ENCODE measurements at regions not wholly inside any gene's neighbourhood (a gene's known extent, or its start where the extent isn't known, plus 50 kb on each side); places are given as distances from the start of the nearest gene placed in this dataset.
"Not testable (repeated sequence)": the region's sequence is repeated elsewhere in the genome, so short reads cannot be mapped to it uniquely, and the experiment has no call there.

DNA sequence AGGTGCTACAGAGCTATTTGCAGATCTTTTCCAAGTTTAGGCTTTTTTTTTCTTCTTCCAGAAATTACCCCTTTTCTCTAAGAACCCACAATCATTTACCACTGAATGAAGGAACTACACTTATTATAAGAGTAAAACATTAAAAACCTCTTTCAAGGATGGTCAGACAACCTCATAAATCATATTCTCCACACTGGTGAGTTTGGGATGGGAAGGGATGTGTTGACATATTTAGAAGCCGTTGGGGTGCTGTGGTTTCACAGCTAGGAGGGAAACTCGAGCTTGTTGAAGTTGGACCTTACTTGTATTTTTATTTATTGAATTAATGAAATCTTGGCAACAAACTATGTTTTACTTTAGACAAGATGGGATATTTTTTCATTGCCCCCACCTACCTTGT is 289.4 kb upstream of the MEIS1 start:
- ATAC-seq = no peak
- no peak for DNase-seq
- no peak overlapping the region for H3K4me3 Mint-ChIP-seq
- H3K9me3 Mint-ChIP-seq = peaks cover 10% of the 10 kb centered on the region
- H3K4me1 Mint-ChIP-seq (ENCODE audit: low read depth) = no peaks in the 10 kb centered on the region
- H3K36me3 Mint-ChIP-seq (ENCODE audit: insufficient read depth) = no peaks in the 10 kb centered on the region
- H3K27me3 Mint-ChIP-seq (ENCODE audit: low read depth) = no peaks in the 10 kb centered on the region

DNA sequence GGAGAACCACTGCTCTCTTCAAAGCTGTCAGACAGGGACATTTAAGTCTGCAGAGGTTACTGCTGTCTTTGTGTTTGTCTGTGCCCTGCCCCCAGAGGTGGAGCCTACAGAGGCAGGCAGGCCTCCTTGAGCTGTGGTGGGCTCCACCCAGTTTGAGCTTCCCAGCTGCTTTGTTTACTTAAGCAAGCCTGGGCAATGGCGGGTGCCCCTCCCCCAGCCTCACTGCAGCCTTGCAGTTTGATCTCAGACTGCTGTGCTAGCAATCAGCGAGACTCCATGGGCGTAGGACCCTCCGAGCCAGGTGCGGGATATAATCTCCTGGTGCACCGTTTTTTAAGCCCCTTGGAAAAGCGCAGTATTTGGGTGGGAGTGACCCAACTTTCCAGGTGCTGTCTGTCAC is 290.6 kb upstream of the MEIS1 start:
- not testable (repeated sequence) for ATAC-seq; H3K4me3 Mint-ChIP-seq; H3K36me3 Mint-ChIP-seq (ENCODE audit: insufficient read depth); DNase-seq; H3K27me3 Mint-ChIP-seq (ENCODE audit: low read depth); H3K4me1 Mint-ChIP-seq (ENCODE audit: low read depth); H3K9me3 Mint-ChIP-seq

DNA sequence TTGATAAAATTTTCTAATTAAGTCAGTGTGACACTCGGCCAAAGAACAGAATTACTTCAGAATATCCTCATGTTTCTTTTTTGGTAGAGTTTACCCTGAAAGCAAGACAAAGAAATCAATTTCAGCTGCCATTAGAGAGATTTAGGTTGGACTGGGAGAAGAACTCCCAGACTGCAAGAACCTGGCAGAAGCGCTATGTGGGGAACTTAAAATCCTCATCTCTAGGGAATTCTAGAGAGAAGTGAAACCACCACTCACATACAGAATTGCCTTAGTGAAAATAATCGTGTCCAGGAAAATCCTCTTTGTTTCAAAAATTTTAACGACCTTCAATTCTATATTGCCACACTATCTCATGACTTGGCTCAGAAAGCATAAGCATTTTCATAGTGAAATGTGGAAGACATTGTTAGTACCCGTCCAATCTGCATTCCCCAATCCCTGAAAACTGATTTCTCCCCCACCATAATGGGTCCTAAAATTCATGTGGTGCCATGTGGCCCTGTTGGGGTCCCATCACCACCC is 297.3 kb upstream of the MEIS1 start:
- Mint-ChIP-seq H3K4me3 (no peak overlapping the region), H3K9me3 (peaks cover 7% of the 10 kb centered on the region), H3K4me1 (ENCODE audit: low read depth) (no peaks in the 10 kb centered on the region), H3K36me3 (ENCODE audit: insufficient read depth) (no peaks in the 10 kb centered on the region), H3K27me3 (ENCODE audit: low read depth) (no peaks in the 10 kb centered on the region)
- DNase-seq = no peak
- no peak for ATAC-seq

DNA sequence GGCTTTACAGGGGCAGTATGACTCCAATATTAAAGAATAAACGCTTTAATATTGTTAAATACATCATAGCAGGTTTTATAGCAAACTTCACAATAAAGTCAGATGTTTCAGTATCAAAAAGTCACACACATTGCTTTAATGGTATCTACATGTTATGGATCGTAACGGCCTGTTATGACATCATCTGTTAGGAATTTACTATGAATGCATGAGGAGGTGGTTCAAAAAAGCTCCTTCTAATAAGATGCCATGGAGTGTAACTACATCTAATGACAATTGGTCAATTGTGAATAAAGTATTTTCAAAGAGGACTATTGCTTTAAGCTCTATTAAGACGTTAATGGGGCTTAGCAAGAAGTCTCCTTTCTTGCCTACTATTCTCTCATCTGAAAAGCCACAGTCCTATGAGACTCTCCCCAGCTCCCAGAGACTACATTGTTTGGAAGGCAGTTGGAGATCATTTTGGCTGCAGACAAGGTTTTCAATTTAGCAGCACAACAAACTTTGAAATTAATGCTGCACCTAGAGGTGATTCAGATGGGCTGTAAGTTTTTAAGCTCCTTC is 300.7 kb upstream of the MEIS1 start:
- H3K9me3 Mint-ChIP-seq = peaks cover 7% of the 10 kb centered on the region
- H3K4me3 Mint-ChIP-seq = no peak overlapping the region
- DNase-seq (no peak), ATAC-seq (no peak)
- H3K36me3 Mint-ChIP-seq (ENCODE audit: insufficient read depth) = no peaks in the 10 kb centered on the region
- no peaks in the 10 kb centered on the region for H3K4me1 Mint-ChIP-seq (ENCODE audit: low read depth)
- no peaks in the 10 kb centered on the region for H3K27me3 Mint-ChIP-seq (ENCODE audit: low read depth)

DNA sequence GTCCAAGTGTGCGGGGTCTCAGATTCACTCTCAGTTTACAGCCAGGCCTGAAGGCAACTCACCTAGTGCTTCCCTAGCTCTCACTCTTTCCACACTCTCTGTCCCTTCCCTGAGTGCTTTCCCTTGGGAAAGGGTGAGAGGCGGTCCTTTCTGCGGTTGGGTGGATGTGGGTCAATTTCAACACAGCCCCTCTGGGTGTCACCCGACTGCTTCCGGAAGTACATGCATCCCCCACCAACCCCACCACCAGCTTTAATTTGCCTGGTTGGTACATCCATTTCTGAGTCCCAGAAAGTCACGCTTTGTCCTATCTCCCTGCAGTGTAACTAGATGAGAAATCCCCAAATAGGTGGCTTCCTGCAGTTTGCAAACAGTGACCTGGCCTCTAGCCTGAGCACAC is 307.3 kb upstream of the MEIS1 start:
- Mint-ChIP-seq H3K4me3 (no peak overlapping the region), H3K9me3 (no peaks in the 10 kb centered on the region), H3K36me3 (ENCODE audit: insufficient read depth) (no peaks in the 10 kb centered on the region), H3K27me3 (ENCODE audit: low read depth) (no peaks in the 10 kb centered on the region), H3K4me1 (ENCODE audit: low read depth) (no peaks in the 10 kb centered on the region)
- DNase-seq (no peak), ATAC-seq (no peak)

DNA sequence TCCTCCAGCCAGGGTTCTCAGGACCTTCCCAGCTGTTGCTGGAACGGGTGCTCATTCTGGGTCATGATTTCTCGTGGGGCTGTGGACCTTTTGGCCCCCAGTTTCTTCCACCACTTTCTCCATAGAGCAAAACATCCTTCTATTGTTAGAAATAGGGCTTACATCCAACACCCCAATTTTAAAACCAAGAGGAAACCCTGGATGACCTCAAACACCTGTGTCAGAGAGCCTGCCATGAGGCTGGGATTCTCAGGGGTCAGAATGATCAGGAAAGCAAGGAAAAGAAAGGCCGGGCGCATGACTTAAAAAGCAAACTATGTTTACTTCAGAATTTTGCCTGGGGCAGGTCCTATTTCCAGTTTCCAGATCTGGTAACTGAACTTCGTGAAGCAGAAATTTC is 307.9 kb upstream of the MEIS1 start:
- H3K27me3 Mint-ChIP-seq (ENCODE audit: low read depth) = no peaks in the 10 kb centered on the region
- DNase-seq (no peak), ATAC-seq (no peak)
- no peaks in the 10 kb centered on the region for H3K36me3 Mint-ChIP-seq (ENCODE audit: insufficient read depth)
- no peaks in the 10 kb centered on the region for H3K9me3 Mint-ChIP-seq
- H3K4me1 Mint-ChIP-seq (ENCODE audit: low read depth) = no peaks in the 10 kb centered on the region
- H3K4me3 Mint-ChIP-seq = no peak overlapping the region

DNA sequence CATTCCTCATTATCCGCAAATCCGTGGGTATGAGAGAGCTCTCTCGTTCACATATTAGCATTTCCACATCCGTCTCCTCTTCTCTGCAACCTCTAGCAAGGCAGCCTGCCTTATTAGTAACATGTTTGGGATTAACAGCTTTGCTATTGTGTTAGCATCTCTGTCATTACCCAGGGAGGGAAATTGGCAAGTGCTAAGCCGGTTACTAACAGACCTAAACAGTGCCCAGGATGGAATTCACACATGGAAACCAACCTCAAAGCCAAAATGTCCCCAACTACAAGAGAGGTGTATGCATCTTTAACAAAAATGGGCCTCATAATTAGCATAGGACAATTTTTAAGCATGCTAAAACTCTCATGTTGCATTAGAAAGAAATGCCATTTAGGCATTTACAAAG is 309.0 kb upstream of the MEIS1 start:
- ATAC-seq = no peak
- DNase-seq = no peak
- H3K4me1 Mint-ChIP-seq (ENCODE audit: low read depth) = no peaks in the 10 kb centered on the region
- no peaks in the 10 kb centered on the region for H3K36me3 Mint-ChIP-seq (ENCODE audit: insufficient read depth)
- no peak overlapping the region for H3K4me3 Mint-ChIP-seq
- no peaks in the 10 kb centered on the region for H3K27me3 Mint-ChIP-seq (ENCODE audit: low read depth)
- no peaks in the 10 kb centered on the region for H3K9me3 Mint-ChIP-seq

DNA sequence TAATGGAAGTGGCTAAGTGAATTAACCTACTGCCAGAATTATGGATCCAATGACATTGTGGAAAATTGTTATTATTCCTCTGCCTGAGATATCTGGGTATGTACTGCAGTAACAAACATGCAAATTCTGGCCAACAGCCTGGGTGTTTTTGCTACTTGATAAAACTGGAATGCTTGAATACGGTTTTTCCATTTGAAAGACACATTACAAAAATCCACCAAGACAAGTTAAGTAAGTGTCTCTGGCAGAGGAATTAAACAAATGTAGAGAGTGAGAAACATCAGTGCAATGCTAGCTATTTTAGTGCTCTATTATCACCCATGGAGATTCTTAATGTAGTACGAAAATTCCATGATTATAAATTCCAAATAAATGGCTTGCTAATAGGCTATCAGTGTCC is 312.4 kb upstream of the MEIS1 start:
- H3K27me3 Mint-ChIP-seq (ENCODE audit: low read depth) = no peaks in the 10 kb centered on the region
- peaks cover 6% of the 10 kb centered on the region for H3K9me3 Mint-ChIP-seq
- ATAC-seq = no peak
- no peaks in the 10 kb centered on the region for H3K4me1 Mint-ChIP-seq (ENCODE audit: low read depth)
- no peaks in the 10 kb centered on the region for H3K36me3 Mint-ChIP-seq (ENCODE audit: insufficient read depth)
- no peak for DNase-seq
- no peak overlapping the region for H3K4me3 Mint-ChIP-seq

DNA sequence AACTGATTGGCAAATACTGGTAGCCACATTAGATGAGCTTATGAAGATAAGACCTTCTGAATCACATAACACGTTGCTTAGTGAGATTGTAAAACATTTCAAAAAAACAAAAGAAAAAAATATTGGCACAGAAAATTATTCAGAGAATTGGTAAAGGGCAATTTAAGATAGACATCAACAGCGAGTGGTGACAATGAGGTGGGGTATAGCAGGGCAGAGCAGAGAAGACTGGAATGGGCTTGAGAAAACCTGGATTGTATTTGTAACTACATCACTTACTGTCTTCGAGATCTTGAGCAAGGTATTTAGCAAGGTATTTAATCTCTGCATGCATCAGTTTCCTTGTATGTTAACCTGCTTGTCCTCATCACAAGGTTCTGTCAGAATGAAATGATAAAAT is 313.0 kb upstream of the MEIS1 start:
- Mint-ChIP-seq H3K4me3 (no peak overlapping the region), H3K27me3 (ENCODE audit: low read depth) (no peaks in the 10 kb centered on the region), H3K4me1 (ENCODE audit: low read depth) (no peaks in the 10 kb centered on the region), H3K36me3 (ENCODE audit: insufficient read depth) (no peaks in the 10 kb centered on the region), H3K9me3 (peaks cover 6% of the 10 kb centered on the region)
- DNase-seq (no peak), ATAC-seq (no peak)

DNA sequence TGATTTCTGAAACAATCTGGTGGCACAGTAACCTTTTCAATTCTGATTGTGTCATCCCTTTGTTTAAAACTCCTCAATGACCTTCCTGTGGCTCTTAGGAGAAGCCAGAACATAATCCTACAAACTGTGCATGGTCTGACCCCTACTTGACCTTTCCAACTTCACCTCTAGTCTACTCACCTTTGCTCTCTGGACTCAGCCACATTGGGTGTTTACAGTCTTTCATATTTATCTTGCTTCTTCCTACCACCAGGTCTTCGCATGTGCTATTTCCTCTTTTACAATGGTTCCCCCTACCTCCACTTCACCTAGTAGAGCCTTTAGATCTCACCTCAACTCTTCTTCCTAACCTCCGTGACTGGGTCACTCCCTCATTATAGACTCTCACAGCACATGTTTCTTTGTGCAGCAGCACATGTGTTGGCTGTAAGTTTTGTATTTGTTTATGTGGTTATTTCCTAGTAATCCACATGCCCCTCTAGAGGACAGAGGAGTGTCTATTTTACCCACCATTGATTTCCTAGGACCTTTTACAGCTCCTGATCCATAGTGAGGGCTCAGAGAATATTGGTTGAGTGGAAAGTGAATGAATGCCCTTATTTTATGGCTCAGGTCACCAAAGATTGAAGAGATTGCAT is 320.8 kb upstream of the MEIS1 start:
- DNase-seq (no peak), ATAC-seq (no peak)
- Mint-ChIP-seq H3K36me3 (ENCODE audit: insufficient read depth) (no peaks in the 10 kb centered on the region), H3K27me3 (ENCODE audit: low read depth) (no peaks in the 10 kb centered on the region), H3K4me1 (ENCODE audit: low read depth) (no peaks in the 10 kb centered on the region), H3K9me3 (peaks cover 7% of the 10 kb centered on the region), H3K4me3 (no peak overlapping the region)

DNA sequence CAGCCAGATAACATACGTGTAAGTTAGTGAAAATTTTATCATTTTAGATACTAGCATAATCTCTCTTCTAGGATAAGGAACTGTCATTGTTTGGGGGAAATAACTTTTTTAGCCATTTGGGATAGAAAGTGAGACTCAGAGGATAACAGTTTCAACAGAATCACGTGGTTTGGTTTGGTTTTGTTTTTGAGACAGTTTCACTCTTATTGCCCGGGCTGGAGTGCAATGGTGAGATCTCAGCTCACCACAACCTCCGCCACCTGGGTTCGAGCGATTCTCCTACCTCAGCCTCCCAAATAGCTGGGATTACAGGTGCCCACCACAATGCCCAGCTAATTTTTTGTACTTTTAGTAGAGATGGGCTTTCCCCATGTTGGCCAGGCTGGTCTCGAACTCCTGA is 323.2 kb upstream of the MEIS1 start:
- peaks cover 6% of the 10 kb centered on the region for H3K9me3 Mint-ChIP-seq
- H3K4me1 Mint-ChIP-seq (ENCODE audit: low read depth) = no peaks in the 10 kb centered on the region
- H3K36me3 Mint-ChIP-seq (ENCODE audit: insufficient read depth) = no peaks in the 10 kb centered on the region
- DNase-seq = no peak
- H3K27me3 Mint-ChIP-seq (ENCODE audit: low read depth) = no peaks in the 10 kb centered on the region
- H3K4me3 Mint-ChIP-seq = no peak overlapping the region
- no peak for ATAC-seq

DNA sequence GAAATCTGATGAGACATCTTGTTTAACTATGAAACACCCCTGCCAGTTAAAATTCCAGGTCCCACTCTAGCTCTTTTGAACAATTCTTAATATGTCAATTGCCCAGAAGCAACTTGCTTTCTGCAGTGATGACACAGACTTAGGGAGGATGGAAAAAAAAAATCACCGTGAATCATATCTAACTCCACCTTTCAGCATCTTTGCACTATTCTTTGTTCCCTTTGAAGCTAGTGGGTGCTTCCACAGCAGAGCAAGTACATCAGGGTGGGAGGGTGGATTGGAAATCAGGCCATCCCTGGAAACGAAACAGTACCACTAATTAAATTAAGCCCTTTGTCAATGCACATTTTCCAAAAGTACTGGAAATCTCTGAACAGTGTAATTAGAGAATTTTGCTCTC is 324.3 kb upstream of the MEIS1 start:
- no peaks in the 10 kb centered on the region for H3K36me3 Mint-ChIP-seq (ENCODE audit: insufficient read depth)
- peaks cover 6% of the 10 kb centered on the region for H3K9me3 Mint-ChIP-seq

DNA sequence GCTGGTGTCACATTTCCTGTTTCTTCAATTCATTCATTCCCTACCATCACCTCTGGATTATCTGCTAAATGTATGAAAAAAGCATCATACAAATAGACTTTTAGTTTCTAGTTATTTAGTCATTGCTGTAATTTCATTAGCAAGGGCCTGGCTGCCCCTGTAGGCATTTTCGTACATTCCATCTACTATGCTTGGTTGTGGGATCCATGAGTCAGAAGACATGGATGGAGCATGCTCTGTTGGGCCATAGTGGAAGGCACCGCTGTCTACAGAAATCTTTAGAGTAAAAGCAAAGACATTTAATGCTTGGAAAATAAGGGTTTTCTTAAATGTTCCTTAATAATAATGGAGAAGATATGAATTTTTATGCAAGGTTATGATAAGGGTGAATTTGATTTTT is 324.8 kb upstream of the MEIS1 start:
- no peaks in the 10 kb centered on the region for H3K36me3 Mint-ChIP-seq (ENCODE audit: insufficient read depth)
- ATAC-seq (no peak), DNase-seq (no peak)
- H3K27me3 Mint-ChIP-seq (ENCODE audit: low read depth) = no peaks in the 10 kb centered on the region
- H3K4me1 Mint-ChIP-seq (ENCODE audit: low read depth) = no peaks in the 10 kb centered on the region
- peaks cover 6% of the 10 kb centered on the region for H3K9me3 Mint-ChIP-seq
- no peak overlapping the region for H3K4me3 Mint-ChIP-seq

More for the DNA sequence above, 324.3 kb upstream of the MEIS1 start:
- no peak for ATAC-seq
- Mint-ChIP-seq H3K27me3 (ENCODE audit: low read depth) (no peaks in the 10 kb centered on the region), H3K4me3 (no peak overlapping the region), H3K4me1 (ENCODE audit: low read depth) (no peaks in the 10 kb centered on the region)
- no peak for DNase-seq

DNA sequence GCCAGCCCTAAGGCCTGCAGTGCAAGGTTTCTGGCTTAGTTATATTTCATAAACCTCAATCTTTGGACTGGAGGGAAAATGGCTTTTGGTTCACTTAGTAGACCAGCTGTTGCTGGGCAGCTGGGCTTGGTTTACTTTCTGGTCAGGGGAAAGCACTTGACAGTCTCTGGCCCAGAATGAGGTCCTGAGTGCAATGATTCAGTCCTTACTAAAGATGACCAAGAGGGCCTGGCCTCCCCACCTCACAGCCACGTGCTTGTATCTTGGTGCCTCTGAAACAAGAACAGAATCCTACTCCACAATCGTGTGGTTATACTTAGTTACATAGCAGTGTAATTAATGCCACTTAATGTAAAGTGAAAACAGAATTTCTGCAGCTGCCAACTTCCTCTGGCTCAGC is 325.5 kb upstream of the MEIS1 start:
- Mint-ChIP-seq H3K4me1 (ENCODE audit: low read depth) (no peaks in the 10 kb centered on the region), H3K4me3 (no peak overlapping the region), H3K36me3 (ENCODE audit: insufficient read depth) (no peaks in the 10 kb centered on the region), H3K9me3 (peaks cover 6% of the 10 kb centered on the region), H3K27me3 (ENCODE audit: low read depth) (no peaks in the 10 kb centered on the region)
- DNase-seq (no peak), ATAC-seq (no peak)

DNA sequence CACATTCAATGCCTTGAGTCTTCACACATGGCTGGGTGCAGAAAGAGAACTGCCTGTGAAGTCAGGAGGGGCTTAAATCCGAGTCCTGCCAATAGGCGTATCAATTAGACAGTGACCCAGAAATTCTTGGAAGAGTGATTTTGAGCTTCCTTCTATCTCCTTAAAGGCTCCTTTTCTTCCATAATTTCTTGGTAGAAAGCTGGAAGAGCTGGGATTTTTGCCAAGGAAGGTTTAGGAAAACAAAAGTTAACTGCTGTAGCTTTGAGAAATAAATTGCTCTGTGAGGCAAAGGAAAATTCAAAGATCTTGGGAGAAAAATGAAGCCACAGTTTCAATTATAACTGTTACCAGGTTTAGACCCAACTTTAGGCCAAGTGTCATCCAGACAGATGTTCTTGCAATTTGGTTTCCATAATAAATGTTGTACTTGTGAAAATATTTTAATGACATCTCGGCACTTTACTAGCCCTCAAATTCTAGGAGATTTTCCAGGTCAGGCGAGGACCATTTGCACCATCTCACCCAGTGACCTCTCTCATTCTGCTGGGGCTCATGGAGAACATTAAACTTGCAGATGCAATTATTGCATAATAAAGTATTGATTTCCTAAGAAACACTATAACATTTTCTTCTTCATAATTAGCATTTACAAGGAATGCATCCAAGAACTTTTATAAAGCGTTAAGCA is 329.7 kb upstream of the MEIS1 start:
- Mint-ChIP-seq H3K9me3 (no peaks in the 10 kb centered on the region), H3K27me3 (ENCODE audit: low read depth) (no peaks in the 10 kb centered on the region), H3K4me1 (ENCODE audit: low read depth) (no peaks in the 10 kb centered on the region), H3K4me3 (no peak overlapping the region), H3K36me3 (ENCODE audit: insufficient read depth) (no peaks in the 10 kb centered on the region)
- ATAC-seq (no peak), DNase-seq (no peak)
